Osteocyte (in vitro differentiated cells): ENCODE measurements at regions not wholly inside any gene's neighbourhood (a gene's known extent, or its start where the extent isn't known, plus 50 kb on each side); places are given as distances from the start of the nearest gene placed in this dataset.

Experiments
- DNase-seq: peaks from one replicate; pipeline ENCODE4 v3.0.0; 2021; ENCODE audit warnings: mixed read lengths; ENCODE audit not compliant: unreplicated experiment; ENCODE audit errors: extremely low spot score
- H3K27ac Mint-ChIP-seq: one replicate; pipeline ENCODE4 v1.8.0; 2021; ENCODE audit warnings: mild to moderate bottlenecking, mixed read lengths; ENCODE audit not compliant: unreplicated experiment
- H3K27me3 Mint-ChIP-seq: one replicate; pipeline ENCODE4 v1.8.0; 2021; ENCODE audit warnings: mixed read lengths; ENCODE audit not compliant: unreplicated experiment
- H3K36me3 Mint-ChIP-seq: one replicate; pipeline ENCODE4 v1.8.0; 2021; ENCODE audit warnings: mixed read lengths; ENCODE audit not compliant: unreplicated experiment
- H3K4me1 Mint-ChIP-seq: one replicate; pipeline ENCODE4 v1.8.0; 2021; ENCODE audit warnings: mixed read lengths; ENCODE audit not compliant: unreplicated experiment
- H3K4me3 Mint-ChIP-seq: one replicate; pipeline ENCODE4 v1.8.0; 2021; ENCODE audit warnings: mild to moderate bottlenecking, moderate library complexity, mixed read lengths; ENCODE audit not compliant: unreplicated experiment
- H3K9me3 Mint-ChIP-seq: one replicate; pipeline ENCODE4 v1.8.0; 2021; ENCODE audit warnings: mixed read lengths; ENCODE audit not compliant: unreplicated experiment
- CTCF ChIP-seq: fragments of 200-600 bp; sonication (generic); IDR thresholded peaks from 2 replicates; pipeline ENCODE4 v1.5.0; 2021; ENCODE audit warnings: antibody characterized with exemption, mild to moderate bottlenecking, moderate library complexity

DNA sequence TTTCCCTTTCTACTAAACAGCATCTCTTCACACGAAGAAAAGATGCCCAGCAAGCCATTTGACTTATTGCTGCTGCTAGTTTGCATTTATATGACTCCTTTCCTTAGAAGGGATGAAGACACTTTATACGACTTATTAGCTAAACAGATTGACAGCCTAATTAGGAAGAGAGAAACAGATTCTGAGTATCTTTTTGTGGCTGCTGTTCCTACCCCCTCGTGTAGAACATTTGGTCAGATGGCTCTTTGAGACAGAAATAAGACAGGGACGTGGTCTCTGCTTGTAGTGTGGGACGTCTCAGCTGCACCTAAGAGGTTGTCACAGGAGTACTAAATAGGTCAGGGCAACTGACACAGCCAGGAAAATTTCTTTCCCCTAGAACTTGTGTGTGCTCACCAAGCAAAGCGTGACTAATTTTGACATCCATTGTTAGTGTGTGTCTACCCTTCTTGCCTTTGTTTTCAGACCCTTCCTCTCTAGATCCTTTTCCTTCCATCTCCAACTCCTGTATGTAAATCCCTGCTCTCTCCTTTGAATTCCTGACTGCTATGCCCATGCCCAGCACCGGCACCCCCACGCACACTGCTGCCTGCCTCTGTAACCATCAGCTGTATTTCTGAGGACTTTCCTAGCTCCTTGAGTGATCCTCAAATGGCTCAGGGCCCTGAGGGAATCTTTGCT lies 83.2 kb downstream of the DAD1 start:
- no peak for TF ChIP-seq CTCF
- Mint-ChIP-seq H3K27me3 (no peaks in the 10 kb centered on the region), H3K4me1 (peaks cover 37% of the 10 kb centered on the region), H3K4me3 (no peak overlapping the region), H3K27ac (no peak overlapping the region), H3K36me3 (no peaks in the 10 kb centered on the region), H3K9me3 (no peaks in the 10 kb centered on the region)
- no peak for DNase-seq

DNA sequence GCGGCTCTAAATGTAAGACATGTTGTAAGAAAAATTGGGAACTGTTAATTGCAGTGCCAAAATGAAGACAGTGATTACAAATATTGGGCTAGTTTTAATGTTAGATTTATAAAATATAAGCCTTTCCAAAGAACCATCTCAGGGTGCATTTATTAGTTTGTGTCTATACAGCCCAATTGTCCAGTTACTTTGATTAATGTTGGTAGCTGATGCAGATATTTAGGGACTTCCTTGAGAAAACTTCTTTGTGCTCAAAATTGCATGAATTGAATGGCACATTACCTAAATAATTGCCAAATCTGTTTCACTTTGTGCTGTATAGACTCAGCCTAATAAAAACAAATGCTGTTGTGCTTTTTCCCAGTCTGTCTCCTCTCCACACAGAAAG lies 83.7 kb downstream of the DAD1 start:
- TF ChIP-seq CTCF = no peak
- peaks cover 32% of the 10 kb centered on the region for H3K4me1 Mint-ChIP-seq
- H3K27me3 Mint-ChIP-seq = no peaks in the 10 kb centered on the region
- H3K36me3 Mint-ChIP-seq = no peaks in the 10 kb centered on the region
- no peaks in the 10 kb centered on the region for H3K9me3 Mint-ChIP-seq
- no peak for DNase-seq
- no peak overlapping the region for H3K27ac Mint-ChIP-seq
- no peak overlapping the region for H3K4me3 Mint-ChIP-seq

GRCh38 chr14:22502551-22502950 lies 86.5 kb downstream of the DAD1 start:
- no peaks in the 10 kb centered on the region for H3K36me3 Mint-ChIP-seq
- no peak for DNase-seq
- H3K27ac Mint-ChIP-seq = no peak overlapping the region
- no peaks in the 10 kb centered on the region for H3K9me3 Mint-ChIP-seq
- no peak for TF ChIP-seq CTCF
- no peak overlapping the region for H3K4me3 Mint-ChIP-seq
- H3K4me1 Mint-ChIP-seq = peaks cover 13% of the 10 kb centered on the region
- no peaks in the 10 kb centered on the region for H3K27me3 Mint-ChIP-seq

DNA sequence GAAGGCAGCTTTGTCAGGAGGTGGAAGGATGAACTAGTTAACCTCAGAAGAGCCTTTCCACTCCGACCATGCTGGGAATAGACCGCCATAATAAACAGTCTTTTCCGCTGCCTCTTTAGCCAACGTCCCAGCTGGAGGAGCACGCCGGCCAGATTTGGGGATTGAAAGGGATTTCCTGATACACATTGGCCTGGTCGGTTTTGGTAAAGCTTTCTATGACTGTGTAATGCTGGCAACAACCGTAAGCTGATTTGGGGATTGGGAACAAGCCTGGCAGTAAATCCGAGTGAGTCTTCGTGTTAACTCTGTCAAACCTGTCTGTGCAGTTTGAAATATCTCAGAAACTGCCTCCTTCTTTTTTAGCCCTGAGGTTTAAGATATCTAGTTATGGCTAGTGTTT lies 87.0 kb downstream of the DAD1 start:
- Mint-ChIP-seq H3K9me3 (no peaks in the 10 kb centered on the region), H3K27me3 (no peaks in the 10 kb centered on the region), H3K4me3 (no peak overlapping the region), H3K4me1 (peaks cover 10% of the 10 kb centered on the region), H3K27ac (no peak overlapping the region), H3K36me3 (no peaks in the 10 kb centered on the region)
- DNase-seq = no peak
- no peak for TF ChIP-seq CTCF

DNA sequence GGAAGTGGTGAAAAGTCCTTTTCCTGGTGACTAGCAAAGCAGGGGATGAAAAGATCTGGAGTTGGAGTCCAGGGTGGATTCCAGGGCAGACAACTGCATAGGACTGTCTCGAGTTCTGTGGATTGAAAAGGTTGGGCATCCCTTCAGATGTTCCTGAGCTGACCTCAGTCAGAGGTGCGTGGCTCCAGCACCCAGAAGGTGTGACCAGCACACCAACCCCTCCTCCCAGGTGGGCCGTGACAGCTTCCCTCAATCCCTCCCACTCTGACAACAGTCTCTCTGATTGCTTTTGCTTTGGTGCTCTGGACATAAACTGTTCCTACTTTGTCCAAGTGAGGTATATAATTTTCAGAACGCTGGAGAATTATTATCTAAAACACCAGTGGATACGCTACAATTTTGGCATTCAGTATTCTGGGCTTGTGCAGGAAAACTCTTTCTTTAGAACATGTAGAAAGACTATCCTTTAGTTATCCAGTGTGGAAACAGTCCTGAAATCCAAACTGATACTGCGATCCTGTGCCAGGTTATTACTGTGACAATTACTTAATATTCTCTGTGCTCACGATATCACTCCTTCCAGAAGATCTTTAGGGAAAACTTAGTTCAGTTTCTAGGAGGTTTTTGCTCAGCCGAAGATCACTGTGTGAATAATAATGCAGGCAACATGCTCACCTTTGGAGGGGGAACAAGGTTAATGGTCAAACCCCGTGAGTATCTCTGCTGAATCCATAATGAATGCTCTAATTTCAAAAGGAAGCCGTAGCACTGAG lies 87.9 kb downstream of the DAD1 start:
- no peak for DNase-seq
- H3K9me3 Mint-ChIP-seq = no peaks in the 10 kb centered on the region
- H3K4me3 Mint-ChIP-seq = no peak overlapping the region
- no peaks in the 10 kb centered on the region for H3K36me3 Mint-ChIP-seq
- H3K4me1 Mint-ChIP-seq = peaks cover 4% of the 10 kb centered on the region
- no peak overlapping the region for H3K27ac Mint-ChIP-seq
- H3K27me3 Mint-ChIP-seq = no peaks in the 10 kb centered on the region
- no peak for TF ChIP-seq CTCF
